ENCODE measurements at regions not wholly inside any gene's neighbourhood (a gene's known extent, or its start where the extent isn't known, plus 50 kb on each side); places are given as distances from the start of the nearest gene placed in this dataset.
"Not testable (repeated sequence)": the region's sequence is repeated elsewhere in the genome, so short reads cannot be mapped to it uniquely, and the experiment has no call there.

- DNase-seq = no peak
Measured at GRCh38 chr14:31911160-31911559, 165.9 kb upstream of the ARHGAP5 start.

- no peak for DNase-seq
Measured at GRCh38 chr14:31913370-31913769, 163.7 kb upstream of the ARHGAP5 start.

GRCh38 chr14:31918289-31918688, 158.8 kb upstream of the ARHGAP5 start:
- DNase-seq = not testable (repeated sequence)

GRCh38 chr14:31920001-31920400, 157.1 kb upstream of the ARHGAP5 start:
- DNase-seq = no peak

- DNase-seq = no peak
Measured at GRCh38 chr14:31920989-31921650, 156.0 kb upstream of the ARHGAP5 start.

- no peak for DNase-seq
Measured at GRCh38 chr14:31921721-31922120, 155.4 kb upstream of the ARHGAP5 start.

- no peak for DNase-seq
Measured at GRCh38 chr14:31926123-31926522, 151.0 kb upstream of the ARHGAP5 start.

GRCh38 chr14:31926652-31927347, 150.3 kb upstream of the ARHGAP5 start:
- no peak for DNase-seq

- no peak for DNase-seq
Measured at GRCh38 chr14:31927348-31927832, 149.7 kb upstream of the ARHGAP5 start.

GRCh38 chr14:31930070-31930469, 147.0 kb upstream of the ARHGAP5 start:
- no peak for DNase-seq

GRCh38 chr14:31930493-31931240, 146.4 kb upstream of the ARHGAP5 start:
- no peak for DNase-seq

GRCh38 chr14:31932675-31933074, 144.4 kb upstream of the ARHGAP5 start:
- DNase-seq = no peak

GRCh38 chr14:31933716-31934115, 143.4 kb upstream of the ARHGAP5 start:
- no peak for DNase-seq

GRCh38 chr14:31934767-31935266, 142.3 kb upstream of the ARHGAP5 start:
- DNase-seq = peak; percentile 60

GRCh38 chr14:31935391-31935790, 141.7 kb upstream of the ARHGAP5 start:
- no peak for DNase-seq

- DNase-seq = no peak
Measured at GRCh38 chr14:31936115-31936514, 141.0 kb upstream of the ARHGAP5 start.

- DNase-seq = peak; percentile 34
Measured at GRCh38 chr14:31937730-31938346, 139.3 kb upstream of the ARHGAP5 start.

- no peak for DNase-seq
Measured at GRCh38 chr14:31939934-31940333, 137.2 kb upstream of the ARHGAP5 start.

- DNase-seq = no peak
Measured at GRCh38 chr14:31941487-31941886, 135.6 kb upstream of the ARHGAP5 start.

GRCh38 chr14:31942166-31942841, 134.8 kb upstream of the ARHGAP5 start:
- no peak for DNase-seq

GRCh38 chr14:31943217-31943799, 133.8 kb upstream of the ARHGAP5 start:
- no peak for DNase-seq

- DNase-seq = no peak
Measured at GRCh38 chr14:31943861-31944255, 133.2 kb upstream of the ARHGAP5 start.

Data from femur (tissue), 1 donor.